ENCODE measurements at regions not wholly inside any gene's neighbourhood (a gene's known extent, or its start where the extent isn't known, plus 50 kb on each side); places are given as distances from the start of the nearest gene placed in this dataset.

- in situ Hi-C loops (cut with MboI; ENCODE audit: low sequenced_read_pairs) (no loop called here), dilution Hi-C loops (cut with HindIII; ENCODE audit: low sequenced_read_pairs, unreplicated experiment) (no loop called here), intact Hi-C loops (cut with micrococcal nuclease) (no loop called here)
- H4K91ac ChIP-seq (ENCODE audit: insufficient read depth, low read depth, low read length) = no peak overlapping the region
- no peak overlapping the region for H2BK15ac ChIP-seq (ENCODE audit: low read depth, low read length)
- no peak overlapping the region for H3K14ac ChIP-seq (replicated peaks; ENCODE audit: low read depth, low read length)
- H2AK5ac ChIP-seq (ENCODE audit: low read depth, low read length) = no peak overlapping the region
- H3K56ac ChIP-seq (ENCODE audit: extremely low read depth, insufficient read depth, low read length) = no peak overlapping the region
- no peak overlapping the region for H3K4me2 ChIP-seq (ENCODE audit: low read depth, low read length)
- H4K20me1 ChIP-seq (ENCODE audit: insufficient read depth, low read length) = no peaks in the 10 kb centered on the region
- peaks cover 6% of the 10 kb centered on the region for H3K9me3 ChIP-seq (ENCODE audit: control insufficient read depth, insufficient read depth, low read length)
- no peak overlapping the region for H3K4ac ChIP-seq (ENCODE audit: low read depth, low read length)
- WGBS, 2 experiments (ENCODE audit: extremely low coverage in 2 of 2, insufficient read length in 1 of 2) = no CpG with 5 or more reads among the region's 2 CpGs
- H2AFZ ChIP-seq (replicated peaks; ENCODE audit: low read length, poor library complexity) = no peak overlapping the region
- H3K23ac ChIP-seq (ENCODE audit: low read depth, low read length) = no peak overlapping the region
- H3K79me1 ChIP-seq (ENCODE audit: low read depth in 1 of 2, low read length in 2 of 2) = no peaks in the 10 kb centered on the region
- no peak overlapping the region for H3K9ac ChIP-seq (ENCODE audit: low read depth, low read length)
- H2BK120ac ChIP-seq (ENCODE audit: low read depth, low read length) = no peak overlapping the region
- H3K9me1 ChIP-seq (ENCODE audit: insufficient read depth, low read length) = no peaks in the 10 kb centered on the region
- ATAC-seq (ENCODE audit: low read depth) = no peak
- POLR2A ChIA-PET (ENCODE audit: unreplicated experiment) = no interaction called here
- no peak overlapping the region for H4K8ac ChIP-seq (ENCODE audit: low read depth in 2 of 2, low read length in 2 of 2)
- H2BK20ac ChIP-seq (ENCODE audit: low read depth, low read length) = no peak overlapping the region
- H3K4me3 ChIP-seq (ENCODE audit: insufficient read depth, low read depth, low read length) = no peak overlapping the region
- no peak overlapping the region for H2AK9ac ChIP-seq (replicated peaks; ENCODE audit: low read depth, low read length, poor library complexity)
- CTCF ChIA-PET = no interaction called here
- H3K27me3 ChIP-seq (ENCODE audit: control insufficient read depth, insufficient read depth, low read length) = no peaks in the 10 kb centered on the region
- no peak for DNase-seq
- TF ChIP-seq, protein P1, sequence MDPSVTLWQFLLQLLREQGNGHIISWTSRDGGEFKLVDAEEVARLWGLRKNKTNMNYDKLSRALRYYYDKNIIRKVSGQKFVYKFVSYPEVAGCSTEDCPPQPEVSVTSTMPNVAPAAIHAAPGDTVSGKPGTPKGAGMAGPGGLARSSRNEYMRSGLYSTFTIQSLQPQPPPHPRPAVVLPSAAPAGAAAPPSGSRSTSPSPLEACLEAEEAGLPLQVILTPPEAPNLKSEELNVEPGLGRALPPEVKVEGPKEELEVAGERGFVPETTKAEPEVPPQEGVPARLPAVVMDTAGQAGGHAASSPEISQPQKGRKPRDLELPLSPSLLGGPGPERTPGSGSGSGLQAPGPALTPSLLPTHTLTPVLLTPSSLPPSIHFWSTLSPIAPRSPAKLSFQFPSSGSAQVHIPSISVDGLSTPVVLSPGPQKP (IDR thresholded peaks at IDR 0.05; ENCODE audit: borderline replicate concordance, low read depth, low read length) = no peak
- TF ChIP-seq RCOR1 (IDR thresholded peaks at IDR 0.05; ENCODE audit: insufficient replicate concordance, low read length) (no peak), MAFK (IDR thresholded peaks at IDR 0.05; ENCODE audit: low read depth, low read length) (no peak), RAD21 (IDR thresholded peaks at IDR 0.05; ENCODE audit: low read length) (no peak), MAZ (IDR thresholded peaks at IDR 0.05; ENCODE audit: borderline replicate concordance, low read depth, low read length) (no peak)
- H4K5ac ChIP-seq (ENCODE audit: low read depth, low read length) = no peak overlapping the region
- no peak overlapping the region for H3K27ac ChIP-seq (ENCODE audit: insufficient read depth, low read length)
- no peak overlapping the region for H2BK5ac ChIP-seq (ENCODE audit: low read depth, low read length, poor library complexity, severe bottlenecking)
- H3K36me3 ChIP-seq (ENCODE audit: control insufficient read depth, insufficient read depth, low read length) = no peaks in the 10 kb centered on the region
- no peak overlapping the region for H3K18ac ChIP-seq (ENCODE audit: low read depth, low read length)
- H3K4me1 ChIP-seq (ENCODE audit: control insufficient read depth, insufficient read depth, low read length) = no peaks in the 10 kb centered on the region
- BruUV-seq (replicated peaks) = no TSS peak
These were observed 343.1 kb downstream of the FSCB start for GRCh38 chr14:44163946-44164345.
